ENCODE measurements at regions not wholly inside any gene's neighbourhood (a gene's known extent, or its start where the extent isn't known, plus 50 kb on each side); places are given as distances from the start of the nearest gene placed in this dataset.

DNA sequence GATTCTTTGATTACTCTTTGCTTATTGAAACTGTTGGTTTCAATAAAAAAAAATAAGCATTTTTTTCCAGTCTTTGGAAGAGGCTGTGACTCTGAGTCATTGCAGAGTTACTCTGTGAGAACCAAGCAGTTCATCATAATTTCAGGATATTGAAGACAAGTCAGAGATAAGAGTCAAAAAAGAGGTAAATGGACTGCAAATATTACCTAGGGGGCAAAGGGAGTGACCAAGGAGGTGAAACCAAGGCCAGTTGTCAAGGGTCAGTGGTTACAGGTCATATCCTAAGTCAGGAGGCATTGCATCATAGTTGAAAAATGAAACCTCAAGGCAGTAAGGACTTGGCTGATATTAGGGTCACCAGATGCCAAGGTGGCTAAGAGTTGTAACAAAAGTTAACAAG, 597.1 kb upstream of the USP24 start:
- TF ChIP-seq YY1 (IDR thresholded peaks at IDR 0.05; ENCODE audit: insufficient read depth, insufficient replicate concordance, low read depth, low read length) (no peak), SMC3 (IDR thresholded peaks at IDR 0.05; ENCODE audit: low read length) (no peak), ELF1 (CRISPR knock-in tag; IDR thresholded peaks at IDR 0.05) (no peak), NONO (IDR thresholded peaks at IDR 0.05) (no peak), NONO (CRISPR knock-in tag; conservative IDR thresholded peaks at IDR 0.05) (no peak), CTCF (CRISPR knock-in tag; IDR thresholded peaks at IDR 0.05) (no peak), ZNF274 (CRISPR knock-in tag; IDR thresholded peaks at IDR 0.05) (no peak), GLI4 (CRISPR knock-in tag; IDR thresholded peaks at IDR 0.05; ENCODE audit: borderline replicate concordance) (no peak), ZNF44 (CRISPR knock-in tag; IDR thresholded peaks at IDR 0.05) (no peak), JUN (CRISPR knock-in tag; IDR thresholded peaks at IDR 0.05) (no peak), ZNF766 (CRISPR knock-in tag; IDR thresholded peaks at IDR 0.05; ENCODE audit: borderline replicate concordance) (no peak), SETDB1 (CRISPR knock-in tag; IDR thresholded peaks at IDR 0.05; ENCODE audit: borderline replicate concordance) (no peak), ZFP36 (IDR thresholded peaks at IDR 0.05; ENCODE audit: borderline replicate concordance, low read depth, low read length, partially characterized antibody) (no peak)
- TF ChIP-seq, protein P1, sequence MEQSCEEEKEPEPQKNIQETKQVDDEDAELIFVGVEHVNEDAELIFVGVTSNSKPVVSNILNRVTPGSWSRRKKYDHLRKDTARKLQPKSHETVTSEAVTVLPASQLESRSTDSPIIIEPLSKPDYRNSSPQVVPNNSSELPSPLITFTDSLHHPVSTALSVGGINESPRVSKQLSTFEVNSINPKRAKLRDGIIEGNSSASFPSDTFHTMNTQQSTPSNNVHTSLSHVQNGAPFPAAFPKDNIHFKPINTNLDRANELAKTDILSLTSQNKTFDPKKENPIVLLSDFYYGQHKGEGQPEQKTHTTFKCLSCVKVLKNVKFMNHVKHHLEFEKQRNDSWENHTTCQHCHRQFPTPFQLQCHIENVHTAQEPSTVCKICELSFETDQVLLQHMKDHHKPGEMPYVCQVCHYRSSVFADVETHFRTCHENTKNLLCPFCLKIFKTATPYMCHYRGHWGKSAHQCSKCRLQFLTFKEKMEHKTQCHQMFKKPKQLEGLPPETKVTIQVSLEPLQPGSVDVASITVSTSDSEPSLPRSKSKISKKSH (CRISPR knock-in tag; IDR thresholded peaks at IDR 0.05; ENCODE audit: borderline replicate concordance): no peak
